ENCODE measurements at regions not wholly inside any gene's neighbourhood (a gene's known extent, or its start where the extent isn't known, plus 50 kb on each side); places are given as distances from the start of the nearest gene placed in this dataset.

- no peak for TF ChIP-seq CTCF (IDR thresholded peaks at IDR 0.05; ENCODE audit: low read depth, low read length)
- no peak overlapping the region for H3K4me3 ChIP-seq (ENCODE audit: low read depth, low read length)
- in situ Hi-C loops (cut with HindIII; ENCODE audit: low sequenced_read_pairs) = no loop called here
- DNase-seq (ENCODE audit: low read depth, low spot score) = no peak
Observed at GRCh38 chr5:4983701-4984100, 156.4 kb upstream of the ADAMTS16 start.

- no peak overlapping the region for H3K4me3 ChIP-seq (ENCODE audit: low read depth, low read length)
- no peak for TF ChIP-seq CTCF (IDR thresholded peaks at IDR 0.05; ENCODE audit: low read depth, low read length)
- DNase-seq (ENCODE audit: low read depth, low spot score) = no peak
- in situ Hi-C loops (cut with HindIII; ENCODE audit: low sequenced_read_pairs) = no loop called here
Observed at GRCh38 chr5:4984461-4984860, 155.7 kb upstream of the ADAMTS16 start.

GRCh38 chr5:4987431-4987830, 152.7 kb upstream of the ADAMTS16 start:
- in situ Hi-C loops (cut with HindIII; ENCODE audit: low sequenced_read_pairs) = no loop called here
- no peak for DNase-seq (ENCODE audit: low read depth, low spot score)
- TF ChIP-seq CTCF (IDR thresholded peaks at IDR 0.05; ENCODE audit: low read depth, low read length) = no peak
- no peak overlapping the region for H3K4me3 ChIP-seq (ENCODE audit: low read depth, low read length)

GRCh38 chr5:4989118-4989517, 151.0 kb upstream of the ADAMTS16 start:
- no peak for DNase-seq (ENCODE audit: low read depth, low spot score)
- in situ Hi-C loops (cut with HindIII; ENCODE audit: low sequenced_read_pairs) = no loop called here
- TF ChIP-seq CTCF (IDR thresholded peaks at IDR 0.05; ENCODE audit: low read depth, low read length) = no peak
- no peak overlapping the region for H3K4me3 ChIP-seq (ENCODE audit: low read depth, low read length)

GRCh38 chr5:4990017-4990416, 150.1 kb upstream of the ADAMTS16 start:
- DNase-seq (ENCODE audit: low read depth, low spot score) = no peak
- no peak for TF ChIP-seq CTCF (IDR thresholded peaks at IDR 0.05; ENCODE audit: low read depth, low read length)
- H3K4me3 ChIP-seq (ENCODE audit: low read depth, low read length) = no peak overlapping the region
- in situ Hi-C loops (cut with HindIII; ENCODE audit: low sequenced_read_pairs) = no loop called here

- in situ Hi-C loops (cut with HindIII; ENCODE audit: low sequenced_read_pairs) = no loop called here
Observed at GRCh38 chr5:4990462-4990861, 149.7 kb upstream of the ADAMTS16 start.

More at GRCh38 chr5:4990462-4990861, 149.7 kb upstream of the ADAMTS16 start:
- no peak for DNase-seq (ENCODE audit: low read depth, low spot score)
- H3K4me3 ChIP-seq (ENCODE audit: low read depth, low read length) = no peak overlapping the region
- TF ChIP-seq CTCF (IDR thresholded peaks at IDR 0.05; ENCODE audit: low read depth, low read length) = no peak

All from astrocyte of the spinal cord (primary cell).